NOMO-1 treated with DMSO at 0.1 percent for 48 hours (cell line): ENCODE measurements at regions not wholly inside any gene's neighbourhood (a gene's known extent, or its start where the extent isn't known, plus 50 kb on each side); places are given as distances from the start of the nearest gene placed in this dataset.

ENCODE experiments used
- DNase-seq: peaks from one replicate; lab custom pipeline; 2025; ENCODE audit not compliant: unreplicated experiment; lab: John Stamatoyannopoulos, UW

DNA sequence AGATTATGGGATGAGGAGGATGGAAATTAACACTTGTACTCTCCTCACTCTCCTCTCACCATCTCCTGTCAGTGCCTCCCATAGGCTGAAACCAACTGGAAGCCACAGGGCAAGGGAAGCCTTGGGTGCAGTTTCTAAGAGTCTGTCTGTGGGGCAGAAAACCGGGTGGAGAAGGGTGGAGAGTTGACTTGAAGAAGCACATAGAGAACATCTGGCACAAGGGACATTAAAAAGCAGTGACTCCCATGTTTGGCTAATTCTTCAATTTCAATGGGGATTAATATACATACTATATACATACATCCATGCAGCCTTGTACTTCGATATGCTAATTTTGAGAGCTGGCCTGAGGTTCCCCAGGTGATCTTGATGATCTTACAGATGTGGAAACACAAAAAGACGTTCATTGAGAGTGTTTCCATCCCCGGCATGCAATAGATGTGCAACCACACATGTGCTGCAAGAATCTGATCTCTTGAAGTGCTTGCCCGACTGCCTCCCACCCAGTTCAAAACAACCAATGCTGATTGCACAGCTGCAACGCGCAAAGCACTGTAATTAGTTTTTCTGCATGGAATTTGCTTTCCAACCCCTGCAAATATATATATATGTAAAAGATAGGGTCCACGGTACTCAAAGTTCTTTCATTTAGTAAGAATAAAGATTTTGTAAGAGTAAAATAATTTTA is 121.9 kb upstream of the TMC3 start:
- DNase-seq, result no peak

DNA sequence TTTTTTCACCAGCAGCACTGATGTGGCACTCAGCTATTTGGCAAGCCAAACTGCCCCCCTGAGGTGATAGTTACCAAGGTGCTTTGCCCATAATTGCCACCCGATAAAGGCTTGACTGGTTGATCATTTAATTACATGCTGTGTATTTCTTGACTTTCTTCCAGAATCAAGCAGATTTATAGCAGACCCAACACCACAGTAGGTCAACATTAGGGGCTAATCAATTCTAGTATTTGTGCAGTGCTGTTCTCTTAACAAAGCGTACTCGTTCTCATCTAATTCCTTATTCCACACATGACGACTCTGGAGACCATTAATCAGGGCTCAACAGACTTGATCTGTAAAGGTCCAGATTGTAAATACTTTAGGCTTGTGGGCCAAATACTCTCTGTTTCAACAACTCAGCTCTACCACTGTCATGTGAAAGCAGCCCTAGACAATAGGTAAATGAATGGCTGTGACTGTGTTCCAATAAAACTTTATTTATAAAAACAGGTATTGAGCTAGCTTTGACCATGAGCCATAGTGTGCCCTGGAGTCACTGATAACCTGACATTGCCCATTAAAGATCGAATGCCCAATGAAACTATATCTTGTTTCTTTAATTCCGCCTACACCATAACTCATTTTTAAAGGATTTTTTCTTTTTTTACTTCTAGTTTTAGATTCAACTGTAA is 119.1 kb upstream of the TMC3 start:
- no peak for DNase-seq

DNA sequence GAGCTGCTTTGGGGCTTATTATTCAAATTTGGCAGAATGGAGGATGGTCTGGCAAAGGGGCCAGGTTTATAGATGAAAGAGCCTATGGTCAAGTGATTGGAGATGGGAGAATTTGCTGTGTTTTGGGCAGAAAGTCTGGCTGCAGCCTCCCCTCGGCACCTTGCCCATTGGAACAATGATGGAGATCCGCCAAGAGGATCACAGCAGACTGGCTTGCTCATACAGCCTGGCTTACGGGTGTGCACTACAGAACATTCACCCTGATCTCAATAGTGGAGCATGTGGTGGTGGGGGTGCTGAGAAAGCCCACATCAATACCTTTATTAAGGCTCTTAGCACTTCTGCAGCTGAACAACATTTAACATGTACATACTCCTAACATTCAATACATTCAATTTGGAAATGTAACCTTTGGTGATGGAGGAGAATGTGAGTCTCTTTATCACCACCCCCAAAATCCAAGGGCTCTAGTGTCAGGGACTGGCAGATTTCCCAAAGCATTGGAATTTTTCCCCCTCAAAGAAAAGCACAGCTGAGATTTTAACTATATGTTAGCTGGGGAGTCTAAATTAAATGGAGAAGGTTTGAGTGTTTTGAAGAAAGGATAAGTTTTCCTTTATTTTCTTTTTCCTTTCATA is 118.4 kb upstream of the TMC3 start:
- DNase-seq, result no peak

DNA sequence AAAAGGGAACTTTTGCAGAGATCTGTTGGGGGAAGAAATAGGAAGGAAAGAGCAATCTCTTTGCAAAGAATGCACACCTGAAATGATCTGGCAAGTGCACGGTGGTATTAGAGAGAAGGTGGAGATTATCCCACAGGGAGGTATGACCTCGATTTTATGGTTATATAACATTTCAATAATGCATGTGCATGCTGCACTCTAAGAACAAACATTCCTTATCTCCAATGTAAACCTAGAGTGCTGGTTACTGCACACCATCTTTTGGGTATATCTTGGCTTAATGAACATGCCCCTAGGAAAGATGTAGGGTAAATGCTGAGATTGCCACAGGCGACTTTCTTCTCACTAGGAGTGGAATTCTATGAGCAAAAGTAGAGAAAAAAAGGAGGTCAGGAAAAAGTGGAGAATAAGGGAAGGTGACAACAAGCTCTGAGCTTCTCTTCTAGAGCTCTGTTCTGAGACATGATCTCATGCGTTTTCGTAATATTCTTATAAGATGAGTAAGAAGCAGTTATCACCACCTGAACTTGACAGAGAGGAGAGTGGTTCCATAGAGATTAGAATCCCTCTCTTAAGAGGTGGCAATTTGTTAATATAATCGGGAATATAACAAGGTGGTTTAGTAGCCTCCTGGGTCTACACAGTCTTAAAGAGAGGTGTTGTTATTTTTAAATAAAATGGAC is 117.5 kb upstream of the TMC3 start:
- DNase-seq, result no peak

DNA sequence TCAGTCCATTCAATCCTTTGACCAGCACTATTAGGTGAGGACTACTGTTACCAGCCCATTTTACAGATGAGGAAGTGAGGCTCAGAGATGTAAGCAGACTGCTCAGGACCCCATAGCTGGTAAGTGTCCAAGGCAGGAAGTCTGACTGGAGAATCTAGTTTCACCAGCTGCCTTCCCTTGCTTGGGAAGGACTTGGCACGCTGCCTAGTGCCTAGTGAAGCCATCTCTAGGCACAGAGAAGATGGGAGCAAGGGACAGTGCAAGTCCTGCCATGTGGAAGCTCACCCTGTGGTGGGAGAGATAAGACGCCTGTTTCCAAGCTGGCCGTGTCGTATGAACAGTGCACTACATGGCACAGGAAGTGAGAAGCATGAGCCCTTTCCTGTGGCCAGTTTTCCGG is 111.8 kb upstream of the TMC3 start:
- DNase-seq, result no peak

DNA sequence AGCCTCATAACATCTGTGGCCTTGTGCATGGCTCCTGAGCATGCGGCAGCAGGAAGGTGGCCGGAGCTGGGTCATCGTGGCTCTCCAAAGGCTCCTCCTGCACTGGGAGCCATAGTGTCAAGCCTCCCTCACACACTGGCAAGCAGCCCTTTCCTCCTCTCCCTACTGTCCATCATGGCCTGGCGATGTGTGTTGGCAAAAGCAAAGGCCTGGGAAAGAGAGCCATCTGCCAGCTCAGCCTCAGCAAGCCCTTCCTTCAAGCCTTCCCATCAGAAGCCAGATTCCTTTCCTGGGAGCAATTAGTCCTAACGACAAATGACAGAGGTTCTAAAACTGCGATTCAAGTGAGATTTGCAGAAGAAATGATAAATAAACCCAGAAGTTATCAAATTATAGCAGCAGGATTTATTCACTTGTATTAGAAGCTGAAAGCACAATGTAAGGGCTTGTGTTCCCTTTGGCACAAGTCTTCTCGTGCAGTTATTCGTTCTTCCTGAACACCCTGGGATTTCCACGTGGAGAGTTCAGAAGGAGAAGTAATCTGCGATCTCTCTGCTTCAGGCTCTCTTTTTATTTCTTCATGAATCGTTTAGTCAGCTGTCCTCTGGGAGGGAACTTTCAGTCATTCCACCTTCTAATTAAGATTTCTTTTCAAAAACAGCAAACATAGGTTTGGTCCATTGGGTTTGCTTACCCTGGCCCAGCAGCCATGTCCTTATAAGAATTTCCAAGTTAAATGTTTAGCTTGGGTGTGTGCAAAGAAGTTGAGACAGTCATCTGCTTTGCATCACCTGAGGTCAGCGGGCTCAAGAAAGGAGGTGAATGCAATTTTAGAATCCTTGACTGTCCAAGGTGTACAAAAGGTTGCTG is 110.3 kb upstream of the TMC3 start:
- DNase-seq, result no peak

DNA sequence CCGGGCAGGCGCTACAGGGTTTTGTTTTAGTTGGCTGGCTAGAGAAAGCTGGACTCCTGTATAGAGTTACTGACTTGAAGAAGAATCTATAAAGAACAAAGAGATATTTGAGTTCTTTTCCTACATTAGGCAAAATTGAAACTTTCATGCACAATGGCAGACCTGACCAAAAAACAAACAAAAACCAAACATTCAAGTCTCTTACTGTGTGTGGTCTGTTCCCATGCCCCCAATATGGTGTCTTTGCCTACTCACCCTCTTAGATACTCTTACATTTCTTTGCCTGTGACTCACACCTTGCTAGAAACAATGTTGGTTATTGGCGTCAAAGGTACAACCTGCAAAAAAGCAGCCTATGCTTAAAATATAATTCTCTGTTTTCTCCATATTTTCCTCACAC is 109.5 kb upstream of the TMC3 start:
- no peak for DNase-seq

DNA sequence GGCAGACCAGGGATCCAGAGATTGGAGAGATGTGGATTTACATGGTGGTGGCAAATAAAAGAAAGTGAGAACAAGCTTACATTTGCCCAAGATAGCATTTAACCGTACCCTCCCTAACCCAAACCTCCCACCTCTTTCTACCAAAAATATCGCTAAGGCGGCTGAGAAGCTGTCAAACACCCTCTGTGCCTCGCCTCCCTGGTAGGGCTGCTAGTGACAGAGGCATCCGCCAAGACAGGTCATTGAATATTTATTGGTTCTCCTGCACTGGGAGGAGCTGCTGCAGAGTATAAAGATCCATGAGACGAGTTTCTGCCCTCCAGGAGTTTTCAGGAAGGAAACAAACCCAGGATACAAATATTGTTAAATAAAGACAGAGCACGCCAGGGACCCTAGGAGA is 107.3 kb upstream of the TMC3 start:
- DNase-seq, result no peak

DNA sequence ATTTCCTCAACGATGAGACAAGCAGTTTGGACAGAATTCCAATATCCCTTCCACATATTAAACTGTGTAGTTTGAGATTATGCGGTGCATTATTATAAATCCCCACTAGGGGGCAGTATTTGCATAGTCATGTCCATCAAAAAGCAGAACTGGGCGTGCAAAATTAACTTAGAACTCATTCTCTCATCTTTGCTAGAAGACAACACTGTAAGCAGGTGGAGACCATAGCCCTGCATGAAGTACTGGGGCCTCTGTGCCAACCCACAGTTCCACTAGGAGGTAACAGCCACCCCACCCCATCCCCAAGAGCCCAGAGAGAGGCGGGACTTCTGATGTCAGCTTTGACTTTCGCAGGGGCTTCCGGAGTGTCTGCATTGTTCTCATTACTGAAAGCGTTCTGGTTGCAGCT is 106.6 kb upstream of the TMC3 start:
- DNase-seq, result peak; percentile 50

DNA sequence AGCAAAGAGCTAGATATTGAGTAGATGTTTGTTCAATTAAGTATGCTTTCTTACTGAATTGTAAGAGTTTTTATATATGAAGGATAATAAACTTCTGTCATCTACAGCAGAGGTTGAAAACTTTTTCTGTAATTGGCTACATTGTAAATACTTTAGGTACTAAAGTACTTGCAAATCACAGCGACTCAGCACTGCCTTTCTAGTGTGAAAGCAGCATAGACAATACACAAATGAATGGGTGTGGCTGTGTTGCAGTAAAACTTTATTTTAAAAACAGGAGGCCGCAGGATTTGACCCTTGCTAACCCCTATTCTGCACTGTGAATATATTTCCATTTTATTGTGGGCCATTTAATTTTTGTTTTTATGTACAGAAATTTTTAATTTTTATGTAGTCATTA is 104.3 kb upstream of the TMC3 start:
- no peak for DNase-seq

DNA sequence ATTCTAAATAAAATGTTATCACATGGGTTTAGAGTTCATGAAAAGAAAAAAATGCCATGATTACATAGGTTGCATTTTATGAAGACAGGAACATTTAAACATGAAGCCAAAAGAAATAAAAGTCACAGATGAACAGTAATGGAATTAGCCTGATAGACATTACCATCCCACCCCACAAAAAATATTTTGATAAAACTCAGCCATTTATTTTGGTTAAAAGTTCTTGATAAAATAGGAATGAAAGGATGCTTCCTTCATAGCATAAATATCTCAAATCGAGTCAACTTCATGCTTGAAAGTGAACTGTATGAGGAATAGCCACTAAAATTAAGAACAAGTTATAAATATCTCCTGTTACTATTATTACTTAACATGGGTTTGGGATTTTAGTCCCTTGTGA is 101.9 kb upstream of the TMC3 start:
- DNase-seq, result no peak

DNA sequence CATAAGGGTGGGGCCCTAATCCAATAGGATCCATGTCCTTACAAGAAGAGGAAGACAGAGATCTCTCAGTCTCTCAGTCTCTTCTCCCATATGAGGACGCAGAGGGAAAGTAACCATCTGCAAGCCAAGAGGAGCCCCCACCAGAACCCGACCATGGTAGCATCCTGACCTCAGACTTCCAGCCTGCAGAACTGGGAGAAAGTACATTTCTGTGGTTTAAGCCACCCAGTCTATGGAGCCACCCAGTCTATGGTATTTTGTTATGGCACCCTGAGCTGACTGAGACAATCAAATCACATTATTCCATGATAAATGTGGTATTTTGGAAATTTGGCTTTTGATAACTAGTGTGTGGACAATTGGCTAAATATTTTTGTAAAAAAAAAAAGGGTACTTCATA is 101.5 kb upstream of the TMC3 start:
- no peak for DNase-seq

DNA sequence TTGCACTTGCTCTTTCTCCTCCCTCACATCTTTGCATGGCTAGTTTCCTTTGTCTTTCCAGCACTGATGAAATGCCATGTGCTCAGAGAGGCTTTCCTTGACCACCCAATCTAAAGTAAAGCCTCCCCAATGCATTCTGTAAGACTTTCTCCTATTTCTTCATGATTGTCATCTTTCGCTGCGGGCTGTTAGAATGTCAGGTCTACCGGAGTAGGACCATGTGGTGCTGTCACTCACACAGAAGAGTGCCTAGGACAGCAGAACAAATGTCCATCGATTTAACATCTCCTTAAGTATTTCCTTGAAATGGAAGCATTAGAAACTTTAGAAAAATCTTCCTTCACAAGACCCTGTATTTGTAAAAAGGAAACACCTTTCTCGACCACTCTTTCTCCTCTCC is 99.9 kb upstream of the TMC3 start:
- DNase-seq, result no peak

DNA sequence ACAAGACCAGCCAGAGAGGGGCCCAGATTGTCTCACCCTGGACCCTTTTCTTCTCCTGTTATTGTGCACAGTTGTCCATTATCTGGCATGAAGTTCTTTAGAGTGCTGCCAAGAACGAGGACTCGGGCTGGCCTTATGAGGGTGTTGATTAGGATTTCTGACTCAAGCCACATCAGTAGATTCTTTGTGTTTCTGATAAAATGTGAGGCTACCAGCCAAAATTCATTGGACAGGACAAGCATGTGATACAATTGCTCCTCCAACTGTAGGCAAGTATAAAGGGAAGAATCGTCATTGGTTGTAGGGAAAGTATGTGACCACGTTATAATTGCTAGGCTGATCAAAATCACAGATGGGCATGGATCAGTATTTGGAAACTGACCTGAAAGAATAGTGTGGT is 99.2 kb upstream of the TMC3 start:
- DNase-seq, result no peak

DNA sequence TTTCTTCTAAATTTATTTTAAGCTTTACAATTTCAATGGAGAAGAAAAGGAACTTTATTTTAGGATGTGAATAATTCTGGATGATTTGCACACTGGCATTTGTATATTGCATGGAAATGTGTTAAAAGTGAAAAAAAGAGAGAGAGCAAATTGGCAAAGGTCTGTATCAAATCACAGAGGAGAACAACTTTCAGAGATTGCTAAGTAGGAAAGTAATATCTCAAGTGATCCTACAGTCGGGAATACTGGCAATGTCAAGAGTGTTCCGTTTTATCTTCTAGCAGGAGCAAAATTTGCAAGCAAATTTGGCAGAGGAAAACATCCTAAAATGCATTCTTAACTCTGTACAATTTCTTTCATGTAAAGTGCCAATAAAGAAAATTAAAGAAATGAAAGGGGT is 97.1 kb upstream of the TMC3 start:
- DNase-seq, result no peak

DNA sequence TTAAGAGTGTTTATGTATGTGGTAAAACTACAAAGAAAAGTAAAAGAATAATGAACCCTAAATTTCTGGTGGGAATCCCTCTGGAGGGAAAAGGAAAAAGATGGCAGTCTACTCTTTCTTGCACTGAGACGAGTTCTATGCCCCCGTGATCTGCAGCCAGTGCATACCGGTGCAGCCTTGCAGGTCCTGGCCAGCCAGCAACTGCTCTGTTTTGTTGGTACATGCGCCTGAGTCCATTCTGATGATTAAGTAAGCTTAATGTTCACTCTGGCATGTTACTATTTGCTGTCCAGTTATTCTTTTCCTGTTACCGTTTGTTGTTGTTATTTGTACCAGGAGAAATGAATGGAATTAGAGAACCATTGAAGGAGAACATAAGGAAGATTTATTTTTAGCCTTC is 95.1 kb upstream of the TMC3 start:
- no peak for DNase-seq

DNA sequence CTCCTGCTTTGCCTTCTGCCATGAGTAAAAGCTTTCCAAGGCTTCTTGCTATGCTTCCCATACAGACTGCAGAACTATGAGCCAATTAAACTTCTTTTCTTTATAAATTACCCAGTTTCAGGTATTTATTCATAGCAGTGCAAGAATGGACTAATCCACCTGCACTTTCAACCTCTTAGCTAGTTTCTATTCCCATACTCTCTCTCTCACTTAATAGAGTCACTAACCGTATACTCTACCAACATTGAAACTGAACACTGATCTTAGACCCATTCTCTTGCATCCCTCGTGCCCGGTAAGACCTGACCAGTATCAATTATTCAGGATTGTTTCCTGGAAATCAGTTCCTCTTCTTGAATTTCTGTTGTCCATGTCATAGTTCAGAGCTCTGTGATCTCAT is 92.7 kb upstream of the TMC3 start:
- no peak for DNase-seq

DNA sequence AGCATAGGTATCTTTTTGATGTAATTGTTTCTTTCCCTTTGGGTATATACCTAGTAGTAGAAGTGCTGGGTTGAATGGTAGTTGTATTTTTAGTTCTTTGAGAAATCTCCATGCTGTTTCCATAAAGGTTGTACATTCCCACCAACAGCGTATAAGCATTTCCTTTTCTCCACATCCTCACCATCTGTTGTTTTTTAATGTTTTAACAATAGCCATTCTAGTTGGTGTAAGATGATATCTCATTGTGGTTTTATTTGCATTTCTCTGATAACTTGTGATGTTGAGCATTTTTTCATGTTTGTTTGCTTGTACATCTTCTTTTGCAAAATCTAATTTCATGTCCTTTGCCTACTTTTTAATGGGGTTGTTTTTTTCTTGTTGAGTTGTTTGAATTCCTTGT is 80.0 kb upstream of the TMC3 start:
- no peak for DNase-seq

DNA sequence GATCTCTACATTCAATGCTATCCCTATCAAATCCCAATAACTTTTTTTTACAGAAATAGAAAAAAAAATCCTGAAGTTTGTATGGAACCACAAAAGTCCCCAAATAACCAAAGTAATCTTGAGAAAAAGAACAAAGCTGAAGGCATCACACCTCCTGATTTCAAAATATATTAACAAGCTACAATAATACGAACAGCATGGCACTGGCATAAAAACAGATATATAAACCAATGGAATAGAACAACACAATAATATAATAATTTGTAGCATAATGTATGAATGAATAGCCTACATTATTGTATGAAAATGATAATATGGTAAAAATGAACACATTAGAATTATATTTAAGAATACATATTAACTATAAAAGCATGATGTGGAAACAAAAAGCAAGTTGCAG is 76.7 kb upstream of the TMC3 start:
- DNase-seq, result no peak

DNA sequence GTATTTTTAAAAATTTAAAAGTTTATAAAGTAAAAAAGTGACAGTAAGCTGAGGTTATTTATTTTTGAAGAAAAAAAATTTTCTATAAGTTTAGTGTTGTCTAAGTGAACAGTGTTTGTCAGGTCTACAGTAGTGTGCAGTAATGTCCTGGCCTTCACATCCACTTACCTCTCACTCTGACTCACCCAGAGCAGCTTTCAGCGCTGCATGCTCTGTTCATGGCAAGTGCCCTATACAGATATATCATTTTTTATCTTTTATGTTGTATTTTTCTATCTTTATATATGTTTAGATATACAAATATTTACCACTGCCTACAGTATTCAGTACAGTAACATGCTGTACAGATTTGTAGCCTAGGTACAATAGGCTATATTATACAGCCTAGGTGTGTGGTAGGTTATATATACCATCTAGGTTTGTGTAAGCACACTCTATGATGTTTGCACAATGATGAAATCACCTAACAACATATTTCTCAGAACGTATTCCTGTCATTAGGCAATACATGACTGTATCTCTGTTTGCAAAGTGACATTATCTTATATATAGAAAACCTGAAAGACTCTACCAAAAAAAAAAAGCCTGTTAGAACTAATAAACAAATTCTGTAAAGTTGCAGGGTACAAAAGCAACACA is 75.9 kb upstream of the TMC3 start:
- no peak for DNase-seq
